Psoas muscle (tissue), 7 donors: ENCODE measurements at regions not wholly inside any gene's neighbourhood (a gene's known extent, or its start where the extent isn't known, plus 50 kb on each side); places are given as distances from the start of the nearest gene placed in this dataset.

Source experiments
- ATAC-seq, 4 donors: fragments of 200-7000 bp; cut with Tn5 transposase; one replicate each; pipeline ENCODE4 v1.9.1; 2020; ENCODE audit warnings: moderate library complexity in 3 of 4, mild to moderate bottlenecking in 2 of 4
- DNase-seq, 2 donors: peaks; one replicate each; pipeline ENCODE4 v3.0.0-alpha.2; 2020
- H3K27ac ChIP-seq: fragments of 200-600 bp; one replicate; pipeline ENCODE4 v1.8.0; 2022
- H3K27me3 ChIP-seq, 3 donors: fragments of 200-600 bp in 1 of 3; one replicate each; pipeline versions ENCODE4 v1.6.1 to v1.8.0; 2013 to 2022; ENCODE audit warnings: low read length in 2 of 3, mild to moderate bottlenecking in 2 of 3, moderate library complexity in 1 of 3; ENCODE audit not compliant: insufficient read depth in 3 of 3
- H3K36me3 ChIP-seq, 2 donors: fragments of 200-600 bp in 1 of 2; one replicate each; pipeline versions ENCODE4 v1.6.1 to v1.8.0; 2013 to 2022; ENCODE audit warnings: low read depth in 1 of 2, mild to moderate bottlenecking in 1 of 2, moderate library complexity in 1 of 2; ENCODE audit not compliant: insufficient read depth in 1 of 2
- H3K4me1 ChIP-seq: fragments of 200-600 bp; one replicate; pipeline ENCODE4 v1.8.0; 2022
- H3K4me3 ChIP-seq: fragments of 200-600 bp; one replicate; pipeline ENCODE4 v1.8.0; 2022; ENCODE audit warnings: mild to moderate bottlenecking
- H3K9me3 ChIP-seq: fragments of 200-600 bp; one replicate; pipeline ENCODE4 v1.8.0; 2022
- CTCF ChIP-seq: fragments of 200-600 bp; IDR thresholded peaks from one replicate; pipeline ENCODE4 v1.8.0; 2022; ENCODE audit warnings: antibody characterized with exemption
- WGBS, 3 donors: extraction: QIAGEN DNeasy Blood & Tissue Kit; methylation state at CpG; one replicate each; pipeline versions ENCODE4 v1.1.6 to v1.1.7; 2013; 5-methylcytosine and 5-hydroxymethylcytosine counted together
- intact Hi-C, 2 donors: fragments of 100-400 bp; cut with DNase I; formaldehyde crosslinking; loops; one replicate each; pipeline versions ENCODE4 v1.11.0 to v1.14.2; 2022
- donor health status: healthy with polysubstance abuse.
- donor health status: DM: no; HTN: no; CAD: no; lungs with moderate emphysema.
- donor health status: Bipolar disorder and iron deficiency.
- donor health status: healthy.
- donor health status: DM: yes; HTN: yes; CAD: no.
- donor health status: DM: no; HTN: no; CAD: no.
- donor health status: DM: yes; HTN: yes; CAD: no.

DNA sequence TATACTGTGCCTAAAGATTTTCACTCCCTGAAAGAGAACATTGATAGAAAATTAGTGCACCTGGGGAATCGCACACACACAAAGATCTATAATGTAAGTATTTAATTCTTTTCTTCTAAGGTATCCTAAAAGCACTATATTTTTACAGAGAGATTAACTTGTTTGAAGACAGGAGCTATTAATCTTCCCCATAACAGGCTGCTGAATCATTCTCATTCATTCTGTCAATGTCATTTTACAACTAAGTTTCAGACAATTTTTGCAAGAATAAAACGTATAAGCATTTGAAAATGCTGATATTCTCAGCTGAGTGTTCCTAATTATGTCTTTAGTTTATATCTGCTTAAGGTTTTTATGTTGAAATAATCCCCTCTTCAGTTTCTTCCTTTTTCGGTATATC, 776.7 kb downstream of the NXPH1 start:
- no peak for TF ChIP-seq CTCF
- Histone ChIP-seq H3K36me3 (no peaks in the 10 kb centered on the region), H3K9me3 (no peaks in the 10 kb centered on the region), H3K27me3 (no peaks in the 10 kb centered on the region), H3K4me3 (no peak overlapping the region), H3K27ac (no peak overlapping the region), H3K4me1 (no peaks in the 10 kb centered on the region)
- no peak for DNase-seq
- no peak for ATAC-seq
- intact Hi-C loops, result no loop called here
- 72 to 74% (median 73%) methylated on average over 3 of the region's 3 CpGs for WGBS, 3 donors

- 21 to 94% (median 89%) methylated on average over 1 of the region's 1 CpG for WGBS, 3 donors
Observed at GRCh38 chr7:9217204-9217603, 783.8 kb downstream of the NXPH1 start.

DNA sequence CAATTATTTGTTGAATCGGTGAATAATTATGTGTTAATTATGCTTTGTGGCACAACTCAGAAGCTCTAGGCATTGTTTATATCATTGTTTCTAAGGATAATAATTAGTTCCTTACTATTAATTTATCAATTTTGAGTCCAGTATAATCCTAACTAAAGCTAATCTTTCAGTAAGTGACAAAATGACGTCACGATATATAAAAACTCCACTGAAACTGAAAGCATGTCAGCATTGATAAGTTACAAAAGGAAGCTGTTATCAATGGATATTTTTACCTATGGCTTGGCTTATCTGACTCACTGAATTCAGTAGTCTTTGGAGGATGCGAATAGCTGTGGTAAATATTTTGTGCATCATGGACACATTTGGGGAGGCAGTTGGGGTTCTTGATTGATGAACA, 793.1 kb downstream of the NXPH1 start:
- WGBS, 3 donors, result 77 to 97% (median 89%) methylated on average over 4 of the region's 4 CpGs
- Histone ChIP-seq H3K4me3 (no peak overlapping the region), H3K9me3 (no peaks in the 10 kb centered on the region), H3K4me1 (no peaks in the 10 kb centered on the region), H3K36me3 (no peaks in the 10 kb centered on the region), H3K27ac (no peak overlapping the region), H3K27me3 (no peaks in the 10 kb centered on the region)
- DNase-seq (no peak), ATAC-seq (no peak)
- TF ChIP-seq CTCF, result no peak
- intact Hi-C loops, result no loop called here

More at GRCh38 chr7:9217204-9217603, 783.8 kb downstream of the NXPH1 start:
- DNase-seq (no peak), ATAC-seq (no peak)
- TF ChIP-seq CTCF, result no peak
- H3K4me3 ChIP-seq, result no peak overlapping the region
- no peaks in the 10 kb centered on the region for H3K36me3 ChIP-seq
- no peaks in the 10 kb centered on the region for H3K27me3 ChIP-seq
- H3K27ac ChIP-seq, result no peak overlapping the region
- H3K4me1 ChIP-seq, result no peaks in the 10 kb centered on the region
- H3K9me3 ChIP-seq, result no peaks in the 10 kb centered on the region
- intact Hi-C loops, result no loop called here

- no peaks in the 10 kb centered on the region for H3K36me3 ChIP-seq
- no peak overlapping the region for H3K4me3 ChIP-seq
- intact Hi-C loops, result no loop called here
- DNase-seq (no peak), ATAC-seq (no peak)
- no peak overlapping the region for H3K27ac ChIP-seq
- no peak for TF ChIP-seq CTCF
- no peaks in the 10 kb centered on the region for H3K27me3 ChIP-seq
- 11 to 16% (median 15%) methylated on average over 7 of the region's 7 CpGs for WGBS, 3 donors
- H3K4me1 ChIP-seq, result no peaks in the 10 kb centered on the region
- H3K9me3 ChIP-seq, result no peaks in the 10 kb centered on the region
Observed at GRCh38 chr7:9231630-9232121, 798.3 kb downstream of the NXPH1 start.

GRCh38 chr7:9240001-9240400, 806.6 kb downstream of the NXPH1 start:
- Histone ChIP-seq H3K4me3 (no peak overlapping the region), H3K9me3 (no peaks in the 10 kb centered on the region), H3K4me1 (no peaks in the 10 kb centered on the region), H3K36me3 (no peaks in the 10 kb centered on the region), H3K27ac (no peak overlapping the region), H3K27me3 (no peaks in the 10 kb centered on the region)
- no peak for ATAC-seq
- intact Hi-C loops, result no loop called here
- TF ChIP-seq CTCF, result no peak
- no peak for DNase-seq
